ENCODE measurements at regions not wholly inside any gene's neighbourhood (a gene's known extent, or its start where the extent isn't known, plus 50 kb on each side); places are given as distances from the start of the nearest gene placed in this dataset.

- Histone ChIP-seq H3K4me1 (no peaks in the 10 kb centered on the region), H3K36me3 (no peaks in the 10 kb centered on the region), H3K27me3 (no peaks in the 10 kb centered on the region), H3K9me3 (replicated peaks) (no peaks in the 10 kb centered on the region), H3K27ac (no peak overlapping the region), H3K4me3 (no peak overlapping the region)
- no peak for DNase-seq
Observed at GRCh38 chr12:24201258-24201970, 251.9 kb upstream of the SOX5 start.

GRCh38 chr12:24200010-24200409 is 250.5 kb upstream of the SOX5 start:
- H3K4me3 ChIP-seq = no peak overlapping the region

GRCh38 chr12:24198936-24199671 is 249.6 kb upstream of the SOX5 start:
- Histone ChIP-seq H3K4me3 (no peak overlapping the region), H3K4me1 (no peaks in the 10 kb centered on the region), H3K36me3 (no peaks in the 10 kb centered on the region), H3K27me3 (no peaks in the 10 kb centered on the region), H3K27ac (no peak overlapping the region), H3K9me3 (replicated peaks) (no peaks in the 10 kb centered on the region)
- DNase-seq = no peak

More at GRCh38 chr12:24200010-24200409, 250.5 kb upstream of the SOX5 start:
- Histone ChIP-seq H3K9me3 (replicated peaks) (no peaks in the 10 kb centered on the region), H3K27ac (no peak overlapping the region), H3K27me3 (no peaks in the 10 kb centered on the region), H3K4me1 (no peaks in the 10 kb centered on the region), H3K36me3 (no peaks in the 10 kb centered on the region)
- no peak for DNase-seq

GRCh38 chr12:24198070-24198469 is 248.6 kb upstream of the SOX5 start:
- no peaks in the 10 kb centered on the region for H3K27me3 ChIP-seq
- no peak overlapping the region for H3K4me3 ChIP-seq
- no peaks in the 10 kb centered on the region for H3K9me3 ChIP-seq (replicated peaks)
- DNase-seq = no peak
- no peaks in the 10 kb centered on the region for H3K36me3 ChIP-seq
- H3K4me1 ChIP-seq = no peaks in the 10 kb centered on the region
- no peak overlapping the region for H3K27ac ChIP-seq

- Histone ChIP-seq H3K4me1 (no peaks in the 10 kb centered on the region), H3K9me3 (replicated peaks) (no peaks in the 10 kb centered on the region), H3K27me3 (no peaks in the 10 kb centered on the region), H3K27ac (no peak overlapping the region), H3K36me3 (no peaks in the 10 kb centered on the region), H3K4me3 (no peak overlapping the region)
- no peak for DNase-seq
Observed at GRCh38 chr12:24197532-24197931, 248.1 kb upstream of the SOX5 start.

- Histone ChIP-seq H3K4me1 (no peaks in the 10 kb centered on the region), H3K4me3 (no peak overlapping the region), H3K27ac (no peak overlapping the region), H3K27me3 (no peaks in the 10 kb centered on the region), H3K36me3 (no peaks in the 10 kb centered on the region), H3K9me3 (replicated peaks) (no peaks in the 10 kb centered on the region)
- no peak for DNase-seq
Observed at GRCh38 chr12:24195063-24195462, 245.6 kb upstream of the SOX5 start.

GRCh38 chr12:24191117-24191516 is 241.6 kb upstream of the SOX5 start:
- H3K9me3 ChIP-seq (replicated peaks) = no peaks in the 10 kb centered on the region
- no peak for DNase-seq
- no peaks in the 10 kb centered on the region for H3K27me3 ChIP-seq
- no peaks in the 10 kb centered on the region for H3K4me1 ChIP-seq
- H3K27ac ChIP-seq = no peak overlapping the region
- H3K4me3 ChIP-seq = no peak overlapping the region
- H3K36me3 ChIP-seq = no peaks in the 10 kb centered on the region

- Histone ChIP-seq H3K36me3 (no peaks in the 10 kb centered on the region), H3K27me3 (no peaks in the 10 kb centered on the region), H3K27ac (no peak overlapping the region), H3K9me3 (replicated peaks) (no peaks in the 10 kb centered on the region), H3K4me3 (no peak overlapping the region), H3K4me1 (no peaks in the 10 kb centered on the region)
- no peak for DNase-seq
Observed at GRCh38 chr12:24185782-24186181, 236.3 kb upstream of the SOX5 start.

- H3K27me3 ChIP-seq = no peaks in the 10 kb centered on the region
- no peaks in the 10 kb centered on the region for H3K9me3 ChIP-seq (replicated peaks)
- H3K4me1 ChIP-seq = no peaks in the 10 kb centered on the region
- H3K36me3 ChIP-seq = no peaks in the 10 kb centered on the region
- DNase-seq = no peak
- H3K4me3 ChIP-seq = no peak overlapping the region
- H3K27ac ChIP-seq = no peak overlapping the region
Observed at GRCh38 chr12:24177889-24178288, 228.4 kb upstream of the SOX5 start.

- no peak for DNase-seq
- no peaks in the 10 kb centered on the region for H3K27me3 ChIP-seq
- H3K9me3 ChIP-seq (replicated peaks) = no peaks in the 10 kb centered on the region
- no peak overlapping the region for H3K4me3 ChIP-seq
- no peak overlapping the region for H3K27ac ChIP-seq
- no peaks in the 10 kb centered on the region for H3K4me1 ChIP-seq
- H3K36me3 ChIP-seq = no peaks in the 10 kb centered on the region
Observed at GRCh38 chr12:24175929-24176328, 226.5 kb upstream of the SOX5 start.

- Histone ChIP-seq H3K4me3 (no peak overlapping the region), H3K9me3 (replicated peaks) (no peaks in the 10 kb centered on the region), H3K27me3 (no peaks in the 10 kb centered on the region), H3K4me1 (no peaks in the 10 kb centered on the region), H3K36me3 (no peaks in the 10 kb centered on the region), H3K27ac (no peak overlapping the region)
- DNase-seq = no peak
Observed at GRCh38 chr12:24175284-24175683, 225.8 kb upstream of the SOX5 start.

GRCh38 chr12:24173067-24173466 is 223.6 kb upstream of the SOX5 start:
- DNase-seq = no peak
- no peaks in the 10 kb centered on the region for H3K27me3 ChIP-seq
- no peaks in the 10 kb centered on the region for H3K4me1 ChIP-seq
- H3K36me3 ChIP-seq = no peaks in the 10 kb centered on the region
- no peak overlapping the region for H3K4me3 ChIP-seq
- H3K27ac ChIP-seq = no peak overlapping the region
- no peaks in the 10 kb centered on the region for H3K9me3 ChIP-seq (replicated peaks)

GRCh38 chr12:24172773-24173066 is 223.2 kb upstream of the SOX5 start:
- Histone ChIP-seq H3K4me3 (no peak overlapping the region), H3K36me3 (no peaks in the 10 kb centered on the region), H3K4me1 (no peaks in the 10 kb centered on the region), H3K27me3 (no peaks in the 10 kb centered on the region), H3K27ac (no peak overlapping the region), H3K9me3 (replicated peaks) (no peaks in the 10 kb centered on the region)
- DNase-seq = no peak

GRCh38 chr12:24172031-24172772 is 222.7 kb upstream of the SOX5 start:
- Histone ChIP-seq H3K27ac (no peak overlapping the region), H3K36me3 (no peaks in the 10 kb centered on the region), H3K4me1 (no peaks in the 10 kb centered on the region), H3K27me3 (no peaks in the 10 kb centered on the region), H3K4me3 (no peak overlapping the region), H3K9me3 (replicated peaks) (no peaks in the 10 kb centered on the region)
- no peak for DNase-seq

GRCh38 chr12:24155042-24155441 is 205.6 kb upstream of the SOX5 start:
- DNase-seq = no peak
- H3K27ac ChIP-seq = no peak overlapping the region
- H3K9me3 ChIP-seq (replicated peaks) = no peaks in the 10 kb centered on the region
- H3K36me3 ChIP-seq = no peaks in the 10 kb centered on the region
- H3K4me1 ChIP-seq = no peaks in the 10 kb centered on the region
- no peak overlapping the region for H3K4me3 ChIP-seq
- H3K27me3 ChIP-seq = no peaks in the 10 kb centered on the region
